ENCODE measurements at regions not wholly inside any gene's neighbourhood (a gene's known extent, or its start where the extent isn't known, plus 50 kb on each side); places are given as distances from the start of the nearest gene placed in this dataset.
A peak's percentile ranks its signal among the peaks of the same experiment; 100 is the strongest.

DNA sequence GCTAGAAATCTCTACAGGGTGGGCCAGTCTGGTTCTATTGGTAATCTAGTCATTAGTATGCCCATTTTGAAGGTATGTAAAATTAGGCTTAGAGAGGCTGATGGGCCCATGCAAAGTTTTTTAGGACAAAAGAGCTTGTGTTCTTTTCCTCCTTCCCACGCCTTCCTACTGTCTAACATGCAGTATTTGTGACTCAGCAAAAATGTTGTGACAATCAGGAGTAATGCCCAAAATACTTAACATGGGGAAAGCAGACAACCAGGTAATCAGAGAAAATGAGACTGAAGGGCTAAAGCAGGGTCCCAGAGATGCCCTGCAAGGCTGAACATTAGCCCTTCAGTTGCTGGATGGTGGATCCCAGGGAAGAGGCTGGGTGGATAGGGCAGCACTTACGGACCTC, 437.9 kb downstream of the BCL11B start:
- peak in 1 of 2 experiments; percentile 6 for DNase-seq

DNA sequence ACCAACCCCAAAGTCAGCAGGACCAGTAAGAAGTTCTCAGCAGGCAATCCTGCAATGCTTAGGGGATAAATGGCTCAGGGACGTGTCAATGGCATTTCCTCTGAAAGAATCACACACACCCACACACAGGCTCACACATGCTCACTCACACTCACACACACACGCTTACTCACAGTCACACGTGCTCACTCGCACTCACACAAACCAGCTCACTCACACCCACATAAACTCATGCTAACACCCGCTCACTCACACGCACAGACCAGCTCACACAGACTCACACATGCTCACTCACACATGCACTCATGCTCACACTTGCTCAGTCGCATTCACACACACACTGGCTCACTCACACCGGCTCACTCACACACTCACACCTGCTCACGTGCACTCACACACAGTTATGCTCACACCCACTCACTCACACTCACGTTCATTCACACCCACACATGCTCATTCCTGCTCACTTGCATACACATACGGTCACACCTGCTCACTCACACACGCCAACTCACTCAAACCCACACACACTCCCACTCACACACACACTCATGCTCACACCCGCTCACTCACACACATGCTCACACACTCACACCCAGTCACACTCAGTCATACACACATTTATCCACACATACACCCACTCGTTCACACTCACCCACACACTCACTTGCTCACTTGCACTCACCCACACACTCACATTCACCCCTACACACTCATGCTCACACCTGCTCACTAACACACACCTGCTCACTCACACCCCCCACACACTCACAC, 436.8 kb downstream of the BCL11B start:
- no peak for DNase-seq

DNA sequence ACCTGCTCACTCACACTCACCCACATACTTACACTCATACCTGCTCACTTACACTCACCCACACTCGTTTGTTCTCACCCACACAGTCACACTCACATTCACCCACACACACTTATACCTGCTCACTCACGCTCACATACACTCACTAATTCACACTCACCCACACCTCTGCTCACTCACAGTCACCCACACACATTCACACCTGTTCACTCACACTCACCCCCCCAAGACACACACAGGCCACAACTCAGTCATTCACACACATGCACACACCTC, 436.2 kb downstream of the BCL11B start:
- no peak for DNase-seq

- DNase-seq, result no peak
Measured at GRCh38 chr14:98840091-98840490, 431.9 kb downstream of the BCL11B start.

DNA sequence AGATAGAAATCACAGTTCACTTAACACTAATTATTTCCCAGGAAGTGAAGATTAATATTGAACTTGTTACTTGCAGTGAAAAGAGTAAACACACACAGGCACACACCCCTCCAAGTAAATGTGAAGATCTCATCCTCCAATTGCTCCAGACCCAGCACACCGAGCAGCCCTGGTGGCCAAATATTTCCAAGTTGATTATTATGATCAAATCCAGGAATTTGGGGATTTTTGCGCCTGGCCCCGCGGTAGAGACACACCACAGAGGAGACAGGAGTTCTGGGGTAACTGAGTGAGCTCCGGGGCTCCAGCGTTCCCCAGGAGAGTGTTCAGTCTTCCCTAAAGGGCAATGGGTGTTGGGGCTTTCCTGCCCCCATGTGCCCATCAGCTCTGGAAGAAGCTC, 431.5 kb downstream of the BCL11B start:
- DNase-seq, result no peak

DNA sequence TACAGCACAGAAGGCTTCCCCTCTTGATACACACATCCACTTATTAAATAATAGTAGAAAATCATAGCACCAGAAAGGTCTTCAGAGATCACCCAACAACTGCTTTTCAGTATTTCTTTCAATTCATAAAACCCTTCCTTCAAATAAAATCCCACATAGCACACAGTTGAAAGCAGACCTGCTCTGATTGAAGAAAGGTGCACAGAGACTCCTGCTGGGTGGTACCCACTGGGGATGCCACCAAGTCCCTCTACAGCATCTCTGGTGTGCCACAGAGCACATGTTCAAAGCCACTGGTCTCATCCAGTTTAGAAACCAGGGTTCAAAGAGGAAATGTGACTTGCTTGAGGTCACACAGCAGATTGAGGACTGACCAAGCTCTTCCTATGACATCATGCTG, 427.5 kb downstream of the BCL11B start:
- DNase-seq, result no peak

- DNase-seq, result no peak
Measured at GRCh38 chr14:98847521-98848468, 424.2 kb downstream of the BCL11B start.

DNA sequence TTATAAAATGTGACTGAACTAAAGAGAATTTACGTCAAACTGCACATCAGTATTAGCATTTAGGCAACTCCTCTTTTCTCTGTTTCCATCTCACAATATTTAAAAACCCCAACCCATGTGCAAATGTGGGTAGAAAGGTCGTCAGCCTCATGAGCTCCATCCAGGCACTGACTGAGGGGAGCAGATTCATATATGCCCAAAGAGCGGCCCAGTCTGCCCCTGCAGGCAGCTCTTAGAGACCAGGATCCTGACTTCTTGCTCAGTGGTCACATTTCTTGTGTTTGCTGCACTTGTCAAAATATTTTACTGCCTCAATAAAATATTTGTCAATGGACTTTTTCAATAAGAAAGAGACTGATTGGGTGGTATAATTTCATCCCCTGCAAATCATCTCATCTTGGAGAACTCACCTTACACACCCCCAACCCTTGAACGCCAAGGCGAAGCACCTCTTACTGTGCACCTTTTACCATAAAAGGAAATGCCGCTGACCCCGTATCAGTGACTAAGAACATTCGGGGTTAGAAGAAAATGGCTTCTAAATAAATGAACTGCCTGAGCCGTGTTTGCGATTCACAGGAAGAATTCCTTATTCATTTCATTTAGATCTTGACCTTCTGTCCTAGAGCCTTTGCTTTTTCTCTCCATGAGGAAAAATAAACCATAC, 418.8 kb downstream of the BCL11B start:
- no peak for DNase-seq

- DNase-seq, result no peak
Measured at GRCh38 chr14:98855926-98856715, 415.9 kb downstream of the BCL11B start.

- DNase-seq, result no peak
Measured at GRCh38 chr14:98858158-98858557, 413.8 kb downstream of the BCL11B start.

- no peak for DNase-seq
Measured at GRCh38 chr14:98858561-98858960, 413.4 kb downstream of the BCL11B start.

GRCh38 chr14:98859301-98859700, 412.7 kb downstream of the BCL11B start:
- DNase-seq, result no peak

DNA sequence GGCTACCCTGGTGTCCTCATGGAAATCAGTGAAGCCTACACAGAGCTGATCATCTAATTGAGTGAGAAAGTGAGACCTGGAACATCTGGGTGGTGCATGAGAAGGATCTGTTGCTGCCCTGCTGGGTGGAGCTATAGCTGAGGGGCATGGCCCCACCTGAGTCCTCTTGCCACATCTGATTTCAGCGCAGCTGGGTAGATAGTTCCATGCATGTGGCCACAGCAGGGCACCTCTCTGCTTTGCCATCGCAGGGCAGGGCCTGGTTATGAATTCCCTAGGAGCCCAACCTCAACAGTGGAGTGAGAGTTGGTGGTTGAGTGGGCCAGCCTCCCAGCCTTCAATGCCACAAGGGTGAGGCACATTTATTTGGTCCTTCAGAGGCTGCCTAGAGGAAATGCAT, 407.8 kb downstream of the BCL11B start:
- no peak for DNase-seq

GRCh38 chr14:98867146-98867545, 404.9 kb downstream of the BCL11B start:
- no peak for DNase-seq

DNA sequence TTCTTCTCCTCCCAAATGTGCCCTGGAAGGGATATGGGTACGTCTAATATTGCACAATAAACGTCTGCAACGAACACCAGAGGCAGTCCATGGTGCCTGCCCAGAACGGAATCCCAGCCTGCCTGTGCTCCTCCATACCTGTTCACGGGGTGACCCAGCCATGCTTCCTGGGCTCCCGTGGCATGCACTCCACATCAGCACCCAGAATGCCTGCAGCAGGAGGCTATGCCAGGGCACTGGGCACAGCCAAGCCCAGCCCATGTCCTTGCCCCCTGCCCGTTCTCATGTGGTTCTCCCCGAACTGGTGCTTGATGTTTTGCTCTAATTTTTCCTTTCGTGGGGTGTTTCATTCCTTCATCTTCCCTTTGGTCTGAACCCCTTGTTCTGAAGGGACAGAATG, 404.3 kb downstream of the BCL11B start:
- DNase-seq, result no peak

DNA sequence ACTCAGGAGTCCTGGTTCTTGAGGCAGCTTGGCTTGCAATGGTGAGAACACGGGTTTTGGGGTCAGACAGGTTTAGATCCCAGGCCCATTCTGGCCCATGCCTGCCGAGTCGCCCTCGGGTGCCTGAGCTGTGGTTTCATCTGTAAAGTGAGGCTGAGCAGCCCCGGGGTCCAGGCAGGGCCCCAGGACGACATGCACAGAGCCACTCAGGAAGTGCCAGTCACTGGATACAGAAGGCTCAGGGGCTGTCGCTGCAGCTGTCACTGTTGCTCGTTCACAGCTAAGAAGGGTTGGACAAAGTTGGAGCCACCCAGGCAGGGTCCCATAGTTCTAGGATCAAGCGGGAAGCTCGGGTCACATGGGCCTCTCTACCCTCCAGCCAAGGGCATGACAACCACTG, 403.1 kb downstream of the BCL11B start:
- DNase-seq, result no peak

- no peak for DNase-seq
Measured at GRCh38 chr14:98871796-98872195, 400.2 kb downstream of the BCL11B start.

GRCh38 chr14:98877065-98877464, 394.9 kb downstream of the BCL11B start:
- DNase-seq, result no peak

- DNase-seq, result no peak
Measured at GRCh38 chr14:98878282-98878681, 393.7 kb downstream of the BCL11B start.

DNA sequence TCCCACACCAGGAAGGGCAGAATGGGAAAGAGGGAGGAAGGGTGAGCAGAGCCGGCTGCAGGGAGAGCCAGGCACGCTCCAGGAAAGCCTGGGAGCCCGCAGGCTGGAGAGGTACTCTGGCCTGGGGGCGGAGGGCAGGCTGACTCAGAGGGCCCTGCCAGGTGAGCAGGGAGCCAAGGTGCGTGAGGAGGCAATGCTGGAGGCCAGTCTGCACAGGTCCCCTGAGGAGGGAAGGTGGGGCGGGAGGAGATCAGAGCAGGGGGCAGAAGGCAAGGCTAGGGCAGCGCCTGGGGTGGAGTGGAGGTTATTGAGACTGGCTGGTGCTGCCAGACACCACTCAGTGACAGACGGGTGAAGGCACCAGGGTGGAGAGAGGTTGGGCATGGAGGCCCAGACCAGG, 385.0 kb downstream of the BCL11B start:
- no peak for DNase-seq

GRCh38 chr14:98888281-98888680, 383.7 kb downstream of the BCL11B start:
- no peak for DNase-seq

- DNase-seq, result no peak
Measured at GRCh38 chr14:98888927-98889835, 382.8 kb downstream of the BCL11B start.
